HG02885 (cell line): ENCODE measurements at regions not wholly inside any gene's neighbourhood (a gene's known extent, or its start where the extent isn't known, plus 50 kb on each side); places are given as distances from the start of the nearest gene placed in this dataset.

Experiments used
- ATAC-seq: cut with Tn5 transposase; IDR thresholded peaks from one replicate; pipeline ENCODE4 v1.9.1; 2021; ENCODE audit warnings: mild to moderate bottlenecking; ENCODE audit not compliant: unreplicated experiment, poor library complexity

- ATAC-seq: no peak
Measured at GRCh38 chr11:57098191-57098590, 83.6 kb upstream of the LRRC55 start.

GRCh38 chr11:57100638-57101331 lies 81.0 kb upstream of the LRRC55 start:
- no peak for ATAC-seq

- ATAC-seq: no peak
Measured at GRCh38 chr11:57103899-57104605, 77.7 kb upstream of the LRRC55 start.

- ATAC-seq: no peak
Measured at GRCh38 chr11:57109331-57109730, 72.4 kb upstream of the LRRC55 start.

GRCh38 chr11:57111619-57112018 lies 70.1 kb upstream of the LRRC55 start:
- ATAC-seq: no peak

GRCh38 chr11:57116654-57117053 lies 65.1 kb upstream of the LRRC55 start:
- ATAC-seq: peak; percentile 70

- no peak for ATAC-seq
Measured at GRCh38 chr11:57120192-57120965, 61.4 kb upstream of the LRRC55 start.

GRCh38 chr11:57121996-57122395 lies 59.8 kb upstream of the LRRC55 start:
- ATAC-seq: no peak

- ATAC-seq: no peak
Measured at GRCh38 chr11:57123590-57123989, 58.2 kb upstream of the LRRC55 start.

GRCh38 chr11:57124505-57124904 lies 57.2 kb upstream of the LRRC55 start:
- no peak for ATAC-seq

- ATAC-seq: no peak
Measured at GRCh38 chr11:57124917-57125316, 56.8 kb upstream of the LRRC55 start.

GRCh38 chr11:57126766-57127400 lies 54.9 kb upstream of the LRRC55 start:
- no peak for ATAC-seq

- ATAC-seq: no peak
Measured at GRCh38 chr11:57131080-57131790, 50.5 kb upstream of the LRRC55 start.
